ENCODE measurements at regions not wholly inside any gene's neighbourhood (a gene's known extent, or its start where the extent isn't known, plus 50 kb on each side); places are given as distances from the start of the nearest gene placed in this dataset.

GRCh38 chr6:166745801-166746668 lies 119.0 kb upstream of the RPS6KA2 start:
- Mint-ChIP-seq H3K27me3 (no peaks in the 10 kb centered on the region), H3K4me3 (no peak overlapping the region), H3K36me3 (peaks cover 2% of the 10 kb centered on the region), H3K4me1 (ENCODE audit: low read depth) (peaks cover 13% of the 10 kb centered on the region), H3K27ac (no peak overlapping the region), H3K9me3 (ENCODE audit: low read depth) (no peaks in the 10 kb centered on the region)

DNA sequence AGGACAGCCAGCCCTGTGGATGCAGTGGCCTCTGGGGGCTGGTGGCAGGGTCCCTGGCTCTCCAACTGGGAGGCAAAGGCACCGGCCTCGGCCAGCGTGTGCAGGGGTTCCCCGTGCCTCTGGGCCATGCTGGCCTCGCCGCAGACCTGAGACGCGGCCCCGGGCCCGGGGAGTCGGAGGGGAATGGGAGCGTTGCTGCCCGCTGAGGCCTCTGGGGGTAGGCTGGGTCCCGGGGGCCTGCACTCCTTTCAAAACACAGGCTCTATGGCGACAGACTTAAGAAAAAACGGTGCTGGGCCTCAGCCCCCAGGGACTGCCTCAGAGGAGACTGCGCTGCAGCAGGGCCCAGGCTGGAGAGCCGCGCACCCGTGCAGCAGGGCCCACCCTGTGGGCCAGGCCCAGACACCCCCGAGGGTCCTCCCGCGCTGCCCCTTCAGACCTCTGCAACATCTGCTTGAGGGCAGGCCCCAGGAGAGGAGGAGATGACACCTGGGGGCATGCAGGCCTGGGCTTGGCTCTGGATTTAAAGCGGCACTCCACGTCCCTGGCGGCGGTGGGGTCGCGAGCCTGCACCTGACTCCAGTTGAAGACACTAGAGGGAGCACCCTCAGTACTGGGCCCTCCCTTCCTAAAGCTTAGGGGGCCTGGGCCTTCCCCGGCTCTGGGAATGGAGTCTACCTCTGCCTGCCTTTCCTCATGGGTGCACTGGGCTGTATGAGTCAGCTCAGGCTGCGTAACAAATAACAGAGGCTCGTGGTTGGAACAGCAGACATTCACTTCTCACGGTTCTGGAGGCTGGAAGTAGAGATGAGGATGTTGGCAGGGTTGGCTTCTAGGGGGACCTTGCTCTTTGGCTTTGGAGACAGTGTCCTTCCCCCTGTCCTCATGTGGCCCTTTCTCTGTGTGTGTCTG lies 117.4 kb upstream of the RPS6KA2 start:
- Mint-ChIP-seq H3K27me3 (no peaks in the 10 kb centered on the region), H3K4me1 (ENCODE audit: low read depth) (peaks cover 3% of the 10 kb centered on the region), H3K9me3 (ENCODE audit: low read depth) (no peaks in the 10 kb centered on the region), H3K27ac (no peak overlapping the region), H3K36me3 (no peaks in the 10 kb centered on the region), H3K4me3 (no peak overlapping the region)

GRCh38 chr6:166743406-166744222 lies 116.6 kb upstream of the RPS6KA2 start:
- Mint-ChIP-seq H3K4me3 (no peak overlapping the region), H3K4me1 (ENCODE audit: low read depth) (peaks cover 3% of the 10 kb centered on the region), H3K27me3 (no peaks in the 10 kb centered on the region), H3K36me3 (no peaks in the 10 kb centered on the region), H3K9me3 (ENCODE audit: low read depth) (no peaks in the 10 kb centered on the region), H3K27ac (no peak overlapping the region)

DNA sequence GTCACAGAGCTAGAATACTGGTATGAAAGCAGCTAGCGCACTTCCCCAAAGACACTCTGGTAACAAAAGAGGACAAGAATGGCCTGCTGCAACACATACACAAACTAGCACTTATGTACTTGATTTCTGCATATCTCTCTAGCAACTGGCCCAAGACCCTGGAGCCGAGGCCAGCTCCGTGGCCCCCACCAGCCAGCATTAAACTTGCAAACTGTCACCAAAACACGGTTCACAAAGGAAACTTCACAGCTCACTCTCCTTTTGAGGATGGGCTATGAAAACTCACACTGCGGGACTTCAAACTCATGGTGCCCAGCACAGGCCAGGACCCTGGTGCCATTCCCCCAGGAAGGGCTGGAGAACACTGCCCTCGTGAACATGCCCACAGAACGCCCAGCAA lies 115.9 kb upstream of the RPS6KA2 start:
- Mint-ChIP-seq H3K27ac (no peak overlapping the region), H3K36me3 (no peaks in the 10 kb centered on the region), H3K9me3 (ENCODE audit: low read depth) (no peaks in the 10 kb centered on the region), H3K27me3 (no peaks in the 10 kb centered on the region), H3K4me1 (ENCODE audit: low read depth) (peaks cover 3% of the 10 kb centered on the region), H3K4me3 (no peak overlapping the region)

GRCh38 chr6:166739976-166740318 lies 112.9 kb upstream of the RPS6KA2 start:
- Mint-ChIP-seq H3K36me3 (no peaks in the 10 kb centered on the region), H3K27ac (no peak overlapping the region), H3K9me3 (ENCODE audit: low read depth) (no peaks in the 10 kb centered on the region), H3K4me1 (ENCODE audit: low read depth) (no peaks in the 10 kb centered on the region), H3K4me3 (no peak overlapping the region), H3K27me3 (no peaks in the 10 kb centered on the region)

DNA sequence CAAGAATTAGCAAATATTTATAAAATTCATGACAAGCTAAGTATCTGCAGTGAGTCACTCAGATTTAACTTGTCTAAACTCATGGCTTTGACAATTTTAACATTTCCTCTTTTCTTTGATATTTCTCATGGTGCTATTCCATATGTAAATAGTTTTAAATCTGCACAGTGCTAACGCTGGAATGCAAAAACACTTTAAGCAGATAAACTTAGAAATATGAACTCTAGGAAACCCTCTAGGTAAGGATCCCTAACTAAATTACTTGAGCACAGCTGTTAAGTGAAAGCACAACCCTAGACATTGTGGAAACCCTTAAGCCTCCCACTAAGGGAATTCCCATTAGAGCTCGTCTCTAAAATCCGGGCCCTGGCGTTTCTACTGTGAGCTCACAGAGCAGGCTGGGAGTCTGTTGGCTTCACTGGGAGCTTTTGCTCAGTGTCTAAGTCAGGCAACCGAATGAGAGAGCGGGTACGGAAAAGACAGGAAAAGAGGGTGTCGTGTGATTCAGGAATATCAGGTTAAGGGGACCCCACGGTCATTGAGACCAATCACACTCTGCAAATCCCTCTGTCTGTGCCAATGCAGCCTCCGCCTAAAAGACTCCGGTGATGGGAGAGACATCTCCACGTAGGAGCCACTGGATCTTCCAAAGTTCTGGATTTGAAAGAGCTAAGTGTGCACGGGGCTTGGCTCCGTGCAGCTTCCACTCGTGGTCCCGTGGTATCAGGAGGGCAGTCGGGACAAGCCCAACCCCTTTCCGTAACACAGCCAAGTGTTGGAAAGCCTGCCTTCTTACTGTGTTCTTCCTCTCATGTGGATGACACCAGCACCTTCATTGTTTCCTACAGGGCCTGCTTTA lies 112.3 kb upstream of the RPS6KA2 start:
- H3K27ac Mint-ChIP-seq: no peak overlapping the region
- no peak overlapping the region for H3K4me3 Mint-ChIP-seq
- H3K27me3 Mint-ChIP-seq: no peaks in the 10 kb centered on the region
- no peaks in the 10 kb centered on the region for H3K9me3 Mint-ChIP-seq (ENCODE audit: low read depth)
- no peaks in the 10 kb centered on the region for H3K4me1 Mint-ChIP-seq (ENCODE audit: low read depth)
- H3K36me3 Mint-ChIP-seq: no peaks in the 10 kb centered on the region

GRCh38 chr6:166738386-166739116 lies 111.5 kb upstream of the RPS6KA2 start:
- Mint-ChIP-seq H3K36me3 (no peaks in the 10 kb centered on the region), H3K27me3 (no peaks in the 10 kb centered on the region), H3K27ac (no peak overlapping the region), H3K9me3 (ENCODE audit: low read depth) (no peaks in the 10 kb centered on the region), H3K4me1 (ENCODE audit: low read depth) (no peaks in the 10 kb centered on the region), H3K4me3 (no peak overlapping the region)

DNA sequence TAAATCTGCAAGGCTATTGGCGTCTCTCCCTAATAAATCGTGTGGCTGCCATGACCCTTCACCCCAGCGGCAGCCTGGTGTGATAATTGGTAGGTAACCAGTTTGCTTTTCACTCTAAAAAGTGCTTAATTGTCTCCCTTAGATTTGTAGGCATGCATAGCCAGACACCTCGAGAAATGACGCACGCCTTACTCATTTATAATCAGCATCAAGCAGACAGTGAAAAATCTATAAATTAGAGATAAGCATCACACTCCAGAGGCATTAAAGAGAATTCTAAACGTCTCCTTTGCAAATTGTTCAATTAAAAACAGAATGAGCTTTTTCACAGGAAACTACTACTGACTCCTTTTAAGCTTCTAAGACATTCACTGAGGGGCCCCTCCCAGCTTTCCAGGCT lies 110.2 kb upstream of the RPS6KA2 start:
- no peak overlapping the region for H3K4me3 Mint-ChIP-seq
- H3K27ac Mint-ChIP-seq: no peak overlapping the region
- no peaks in the 10 kb centered on the region for H3K9me3 Mint-ChIP-seq (ENCODE audit: low read depth)
- no peaks in the 10 kb centered on the region for H3K36me3 Mint-ChIP-seq
- no peaks in the 10 kb centered on the region for H3K4me1 Mint-ChIP-seq (ENCODE audit: low read depth)
- H3K27me3 Mint-ChIP-seq: no peaks in the 10 kb centered on the region

DNA sequence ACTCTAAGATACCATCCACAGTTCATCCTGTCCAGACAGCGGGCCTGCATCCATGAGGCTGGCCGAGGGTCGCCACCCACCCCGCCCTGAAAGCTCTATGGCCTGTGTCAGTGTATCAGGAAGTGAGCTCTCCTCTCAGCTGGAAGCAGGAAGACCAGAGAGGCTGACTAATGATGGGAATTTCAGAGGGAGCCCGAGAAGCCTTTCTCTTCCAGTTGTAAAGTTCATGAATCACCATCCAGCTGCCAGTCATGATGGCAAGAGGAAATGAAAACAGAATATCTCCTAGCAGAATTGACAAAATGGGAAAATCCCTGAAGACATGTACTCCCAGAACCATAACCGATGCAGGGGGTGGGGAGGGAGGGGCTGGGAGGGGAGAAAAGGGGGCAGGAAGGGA lies 109.6 kb upstream of the RPS6KA2 start:
- Mint-ChIP-seq H3K4me3 (no peak overlapping the region), H3K36me3 (no peaks in the 10 kb centered on the region), H3K9me3 (ENCODE audit: low read depth) (no peaks in the 10 kb centered on the region), H3K27me3 (no peaks in the 10 kb centered on the region), H3K4me1 (ENCODE audit: low read depth) (no peaks in the 10 kb centered on the region), H3K27ac (no peak overlapping the region)

DNA sequence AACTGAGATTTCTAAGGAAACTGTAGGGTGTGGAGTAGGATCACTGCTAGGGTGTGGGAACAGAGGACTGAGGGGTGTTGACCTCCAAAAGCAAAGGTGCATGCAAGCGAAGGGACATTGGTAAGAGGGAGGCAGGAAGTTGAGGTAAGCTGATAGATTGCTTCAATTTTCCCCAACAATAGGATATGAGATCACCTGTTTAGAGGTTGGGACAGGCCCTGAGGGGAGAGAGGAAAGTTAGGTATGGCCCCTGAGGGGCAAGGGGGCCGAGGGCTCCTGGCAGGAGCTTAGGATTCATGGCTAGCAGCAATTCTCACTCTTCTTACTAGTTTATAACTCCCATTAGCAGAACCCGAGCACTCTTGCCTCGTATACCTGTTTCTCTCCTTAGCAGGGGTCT lies 106.8 kb upstream of the RPS6KA2 start:
- no peak overlapping the region for H3K4me3 Mint-ChIP-seq
- no peak overlapping the region for H3K27ac Mint-ChIP-seq
- no peaks in the 10 kb centered on the region for H3K9me3 Mint-ChIP-seq (ENCODE audit: low read depth)
- H3K36me3 Mint-ChIP-seq: no peaks in the 10 kb centered on the region
- peaks cover 10% of the 10 kb centered on the region for H3K4me1 Mint-ChIP-seq (ENCODE audit: low read depth)
- H3K27me3 Mint-ChIP-seq: no peaks in the 10 kb centered on the region

DNA sequence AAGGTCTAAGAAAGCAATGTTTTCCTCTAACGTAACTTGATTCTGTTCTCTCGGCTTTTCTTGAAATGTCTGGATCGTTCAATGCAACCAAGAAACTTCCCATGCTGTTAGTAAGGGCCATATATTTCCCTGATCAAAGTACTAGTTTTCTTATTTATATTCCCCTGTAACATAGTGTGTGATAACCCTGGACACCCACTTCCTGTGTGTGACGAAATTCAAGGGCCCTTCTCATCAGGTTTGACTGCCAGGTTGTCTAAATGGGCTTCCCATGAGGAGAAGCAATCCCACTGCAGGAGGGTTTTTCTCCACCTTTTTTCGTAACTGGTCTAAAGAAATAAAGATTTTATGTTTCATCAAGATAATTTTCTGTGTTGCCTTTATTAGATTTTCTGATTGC lies 102.6 kb upstream of the RPS6KA2 start:
- no peak overlapping the region for H3K4me3 Mint-ChIP-seq

GRCh38 chr6:166728884-166729530 lies 102.0 kb upstream of the RPS6KA2 start:
- Mint-ChIP-seq H3K9me3 (ENCODE audit: low read depth) (no peaks in the 10 kb centered on the region), H3K27me3 (no peaks in the 10 kb centered on the region), H3K27ac (no peak overlapping the region), H3K36me3 (peaks cover 2% of the 10 kb centered on the region), H3K4me3 (no peak overlapping the region), H3K4me1 (ENCODE audit: low read depth) (peaks cover 13% of the 10 kb centered on the region)

More for the DNA sequence above, 102.6 kb upstream of the RPS6KA2 start:
- Mint-ChIP-seq H3K4me1 (ENCODE audit: low read depth) (peaks cover 13% of the 10 kb centered on the region), H3K36me3 (peaks cover 2% of the 10 kb centered on the region), H3K27ac (peak overlapping the region; percentile 4), H3K9me3 (ENCODE audit: low read depth) (no peaks in the 10 kb centered on the region), H3K27me3 (no peaks in the 10 kb centered on the region)

- Mint-ChIP-seq H3K36me3 (peaks cover 2% of the 10 kb centered on the region), H3K9me3 (ENCODE audit: low read depth) (no peaks in the 10 kb centered on the region), H3K27ac (no peak overlapping the region), H3K4me1 (ENCODE audit: low read depth) (peaks cover 13% of the 10 kb centered on the region), H3K4me3 (no peak overlapping the region), H3K27me3 (no peaks in the 10 kb centered on the region)
Measured at GRCh38 chr6:166726201-166726600, 99.2 kb upstream of the RPS6KA2 start.
